HepG2 (cell line): ENCODE measurements at regions not wholly inside any gene's neighbourhood (a gene's known extent, or its start where the extent isn't known, plus 50 kb on each side); places are given as distances from the start of the nearest gene placed in this dataset.
A peak's percentile ranks its signal among the peaks of the same experiment; 100 is the strongest.

ENCODE experiments used
- ATAC-seq: fragments of 200-7000 bp; cut with Tn5 transposase; 3 replicates; pipeline ENCODE4 v1.9.1; 2020; ENCODE audit warnings: mild to moderate bottlenecking, moderate library complexity
- BruUV-seq: library from RNA; stranded (reverse); fragments of 400-500 nt; replicated peaks from 2 replicates; lab custom pipeline; 2021; lab: Mats Ljungman, UMichigan
- CTCF ChIA-PET: fragments of 300-600 bp; formaldehyde crosslinking; extraction: SDS; loops from one replicate; lab custom pipeline; 2021; ENCODE audit warnings: low total read pairs, inconsistent platforms, low intra/inter-chr PET ratio; lab: Yijun Ruan, JAX
- POLR2A ChIA-PET: fragments of 350-600 bp; sonication (Branson Sonifier 250); formaldehyde crosslinking; loops from one replicate; lab custom pipeline; 2020; ENCODE audit warnings: antibody characterized with exemption, inconsistent platforms; lab: Yijun Ruan, JAX
- DNase-seq: peaks from one replicate; pipeline ENCODE4 v3.0.0-alpha.2; 2015; ENCODE audit warnings: low spot score
- FAIRE-seq: peaks from 3 replicates; lab custom pipeline; 2011; peaks lifted over from hg19 to GRCh38; lab: Jason Lieb, UNC
- H2AFZ ChIP-seq: one replicate; pipeline ENCODE4 v1.6.1; 2011; ENCODE audit warnings: low read length, inconsistent platforms
- H3K27ac ChIP-seq: fragments of 300-600 bp; 3 replicates; pipeline ENCODE4 v1.8.0; 2011; ENCODE audit warnings: mixed run types, mild to moderate bottlenecking, mixed read lengths, low read length, inconsistent platforms; ENCODE audit not compliant: insufficient read depth; ENCODE audit errors: extremely low read length
- H3K27me3 ChIP-seq, 2 experiments: fragments of 200-600 bp in 1 of 2; 2 replicates in 1 of 2; 3 replicates in 1 of 2; pipeline versions ENCODE4 v1.6.0 to v1.8.0; 2011; ENCODE audit warnings: low read length in 2 of 2, mild to moderate bottlenecking in 2 of 2, moderate library complexity in 2 of 2, inconsistent platforms in 1 of 2; ENCODE audit not compliant: insufficient read depth in 2 of 2, control insufficient read depth in 1 of 2
- H3K36me3 ChIP-seq, 2 experiments: fragments of 200-600 bp in 1 of 2; replicated peaks in 1 of 2; 2 replicates in 1 of 2; 3 replicates in 1 of 2; pipeline versions ENCODE4 v1.5.1 to v1.8.0; 2011; ENCODE audit warnings: low read length in 2 of 2, inconsistent platforms in 1 of 2; ENCODE audit not compliant: insufficient read depth in 2 of 2, control insufficient read depth in 1 of 2
- H3K4me1 ChIP-seq: 2 replicates; pipeline ENCODE4 v1.5.1; 2012; ENCODE audit warnings: low read length, inconsistent platforms; ENCODE audit not compliant: insufficient read depth
- H3K4me2 ChIP-seq: 2 replicates; pipeline ENCODE4 v1.6.0; 2011; ENCODE audit warnings: low read depth, low read length, inconsistent platforms
- H3K4me3 ChIP-seq, 3 experiments: fragments of 200-600 bp in 1 of 3; sonication (generic), shearing (Covaris generic) in 1 of 3; replicated peaks in 1 of 3; 2 replicates each; pipeline ENCODE4 v1.5.1; 2011 to 2016; ENCODE audit warnings: low read length in 3 of 3, inconsistent platforms in 2 of 3, low read depth in 2 of 3, mild to moderate bottlenecking in 2 of 3, control low read depth in 1 of 3, mixed read lengths in 1 of 3; ENCODE audit not compliant: insufficient read depth in 1 of 3
- H3K79me2 ChIP-seq: one replicate; pipeline ENCODE4 v1.6.1; 2011; ENCODE audit warnings: low read length, inconsistent platforms; ENCODE audit not compliant: insufficient read depth
- H3K9ac ChIP-seq: 2 replicates; pipeline ENCODE4 v1.6.0; 2011; ENCODE audit warnings: mild to moderate bottlenecking, low read depth, low read length, inconsistent platforms; ENCODE audit not compliant: insufficient read depth
- H3K9me3 ChIP-seq: 2 replicates; pipeline ENCODE4 v1.5.1; 2012; ENCODE audit warnings: mild to moderate bottlenecking, low read length
- H4K20me1 ChIP-seq: 2 replicates; pipeline ENCODE4 v1.6.0; 2011; ENCODE audit warnings: inconsistent platforms, mild to moderate bottlenecking, low read length, moderate library complexity; ENCODE audit not compliant: insufficient read depth
- FOSL2 ChIP-seq: sonication (generic); formaldehyde crosslinking; IDR thresholded peaks from 2 replicates; pipeline ENCODE4 v1.4.0; 2020; ENCODE audit warnings: missing genetic modification reagents
- FOXP1 ChIP-seq, 2 experiments: fragments of 450-650 bp in 1 of 2; IDR thresholded peaks; 2 replicates each; pipeline ENCODE4 v1.6.1; 2017 to 2018; ENCODE audit warnings: antibody characterized with exemption in 1 of 2
- MIXL1 ChIP-seq: IDR thresholded peaks from 2 replicates; pipeline ENCODE4 v1.6.1; 2016
- TBP ChIP-seq: sonication (generic); formaldehyde crosslinking; IDR thresholded peaks from 2 replicates; pipeline ENCODE4 v1.5.0; 2020; ENCODE audit warnings: missing genetic modification reagents
- ZFP1 ChIP-seq: IDR thresholded peaks from 2 replicates; pipeline ENCODE4 v1.6.1; 2016
- ZNF101 ChIP-seq: sonication (generic); formaldehyde crosslinking; IDR thresholded peaks from 2 replicates; pipeline ENCODE4 v1.4.0; 2020; ENCODE audit warnings: mild to moderate bottlenecking, low read depth, missing genetic modification reagents, borderline replicate concordance
- ZNF205 ChIP-seq: IDR thresholded peaks from 2 replicates; pipeline ENCODE4 v1.6.1; 2018; ENCODE audit warnings: missing biosample characterization, missing genetic modification reagents
- ZNF577 ChIP-seq: sonication (generic); formaldehyde crosslinking; IDR thresholded peaks from 2 replicates; pipeline ENCODE4 v1.4.0; 2020; ENCODE audit warnings: mild to moderate bottlenecking, low read depth, missing genetic modification reagents, borderline replicate concordance
- ZNF775 ChIP-seq: sonication (generic); formaldehyde crosslinking; IDR thresholded peaks from 2 replicates; pipeline ENCODE4 v1.4.0; 2020; ENCODE audit warnings: missing genetic modification reagents, mild to moderate bottlenecking, moderate library complexity, borderline replicate concordance
- WGBS: methylation state at CpG from one replicate; pipeline ENCODE4 v1.1.6; 2017; ENCODE audit warnings: low lambda C conversion rate; 5-methylcytosine and 5-hydroxymethylcytosine counted together
- in situ Hi-C: cut with HindIII; loops from 2 replicates; pipeline ENCODE4 v1.10.0; 2017; ENCODE audit warnings: low pct_unique_long_range_greater_than_20kb; ENCODE audit not compliant: extremely low pct_ligation_motif_present
- intact Hi-C: fragments of 100-400 bp; cut with micrococcal nuclease; formaldehyde crosslinking; loops from one replicate; pipeline ENCODE4 v1.10.0; 2022; ENCODE audit not compliant: unreplicated experiment
- TF ChIP-seq, protein P1 (sequence below): sonication (generic); formaldehyde crosslinking; IDR thresholded peaks from 2 replicates; pipeline ENCODE4 v1.8.0; 2022; ENCODE audit warnings: missing genetic modification reagents, low read depth, mild to moderate bottlenecking, borderline replicate concordance
- TF ChIP-seq, protein P2 (sequence below): sonication (generic); formaldehyde crosslinking; IDR thresholded peaks from 2 replicates; pipeline ENCODE4 v1.5.1; 2020; ENCODE audit warnings: missing genetic modification reagents, mild to moderate bottlenecking, borderline replicate concordance

DNA sequence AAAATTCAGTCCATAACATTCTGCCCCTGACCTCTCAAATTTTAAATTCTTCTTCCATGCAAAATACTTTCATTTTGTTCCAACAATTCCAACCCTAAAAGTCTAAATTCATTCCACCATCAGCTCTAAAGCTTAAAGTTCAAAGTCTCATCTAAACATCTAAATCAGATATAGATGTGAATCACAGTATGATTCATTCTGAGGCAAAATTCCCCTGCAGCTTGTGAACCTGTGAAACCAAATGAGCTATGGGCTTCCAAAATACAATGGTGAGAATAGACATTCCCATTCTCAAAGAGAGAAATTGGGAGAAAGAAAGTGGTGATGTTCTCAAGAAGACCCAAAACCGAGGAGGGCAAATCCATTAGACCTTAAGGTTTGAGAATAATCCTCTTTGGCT lies 309.8 kb downstream of the HIVEP2 start:
- H3K27ac ChIP-seq: no peak overlapping the region
- CTCF ChIA-PET: no interaction called here

DNA sequence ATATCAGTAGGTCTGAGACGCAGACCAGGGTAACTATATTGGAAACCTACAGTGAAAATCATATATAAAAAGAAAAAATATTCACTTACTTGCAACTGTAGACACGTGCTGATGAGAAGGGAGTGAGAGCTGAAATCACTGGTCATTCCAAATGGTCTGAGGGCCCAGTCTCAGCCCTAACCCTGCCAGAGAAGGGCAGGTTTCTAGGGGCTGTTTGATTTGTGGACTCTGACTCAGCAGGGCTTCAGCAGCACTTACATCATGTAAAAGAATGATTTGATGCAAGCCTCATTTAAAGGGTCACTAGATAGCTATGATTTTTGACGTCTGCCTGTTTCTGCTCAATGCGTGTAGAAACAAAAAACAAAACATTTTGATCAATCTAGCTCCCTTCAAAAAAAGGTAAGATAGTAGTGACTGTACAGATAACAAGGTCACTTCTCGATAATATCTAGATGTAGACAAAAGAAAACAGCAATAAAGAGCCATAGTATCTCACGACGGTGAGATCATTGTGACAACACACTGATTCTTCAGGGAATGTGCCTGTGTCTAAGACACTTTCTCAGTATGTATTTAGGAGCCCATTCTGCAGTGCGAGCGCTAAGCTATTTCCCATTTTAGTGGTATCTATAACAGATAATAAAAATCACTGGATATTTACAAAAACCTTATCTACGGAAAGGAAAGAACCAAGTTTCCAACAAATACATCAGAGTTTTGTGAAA lies 307.2 kb downstream of the HIVEP2 start:
- POLR2A ChIA-PET: no interaction called here
- Histone ChIP-seq H3K9ac (no peak overlapping the region), H3K79me2 (no peaks in the 10 kb centered on the region), H3K4me3 (no peak overlapping the region), H4K20me1 (no peaks in the 10 kb centered on the region), H3K36me3 (no peaks in the 10 kb centered on the region), H3K4me1 (no peaks in the 10 kb centered on the region), H3K27me3 (no peaks in the 10 kb centered on the region; a peak in 1 of 5 replicates)
- BruUV-seq: no TSS peak
- ATAC-seq: no peak
- DNase-seq: no peak
- WGBS: 35% methylated on average over 10 of the region's 10 CpGs
- 0 out of 2 replicates have a peak, but pooled peaks have one; percentile 20 for TF ChIP-seq FOSL2 (CRISPR knock-in tag)
- TF ChIP-seq, protein P1, sequence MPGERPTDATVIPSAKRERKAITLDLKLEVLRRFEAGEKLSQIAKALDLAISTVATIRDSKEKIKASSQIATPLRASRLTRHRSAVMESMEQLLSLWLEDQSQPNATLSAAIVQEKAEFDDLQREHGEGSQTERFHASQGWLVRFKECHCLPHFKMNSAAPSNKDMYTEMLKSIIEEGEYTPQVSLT (CRISPR knock-in tag): no peak
- TF ChIP-seq, all 625 proteins: peak for 1
- Histone ChIP-seq H3K4me2 (no peak overlapping the region), H2AFZ (no peak overlapping the region), H3K27ac (no peak overlapping the region), H3K9me3 (no peaks in the 10 kb centered on the region)
- in situ Hi-C loops: no loop called here
- FAIRE-seq: no peak
- CTCF ChIA-PET: no interaction called here
- intact Hi-C loops: no loop called here

More for the DNA sequence above, 309.8 kb downstream of the HIVEP2 start:
- ATAC-seq (no peak), DNase-seq (no peak), FAIRE-seq (no peak)
- Histone ChIP-seq H3K9me3 (no peaks in the 10 kb centered on the region), H2AFZ (no peak overlapping the region), H3K4me2 (no peak overlapping the region), H3K27me3 (no peaks in the 10 kb centered on the region; a peak in 1 of 5 replicates), H3K4me3 (no peak overlapping the region), H3K36me3 (no peaks in the 10 kb centered on the region), H3K9ac (no peak overlapping the region), H3K4me1 (peaks cover 12% of the 10 kb centered on the region), H3K79me2 (no peaks in the 10 kb centered on the region), H4K20me1 (no peaks in the 10 kb centered on the region)
- in situ Hi-C loops (no loop called here), intact Hi-C loops (no loop called here)
- TF ChIP-seq FOXP1 (IDR thresholded peaks at IDR 0.05) (no peak), FOXP1 (CRISPR knock-in tag; IDR thresholded peaks at IDR 0.05) (no peak), ZNF775 (CRISPR knock-in tag) (no peak), ZNF205 (CRISPR knock-in tag) (no peak), ZFP1 (CRISPR knock-in tag) (no peak), ZNF101 (CRISPR knock-in tag) (no peak), TBP (no peak), MIXL1 (CRISPR knock-in tag) (no peak), ZNF577 (CRISPR knock-in tag) (no peak)
- TF ChIP-seq, protein P2, sequence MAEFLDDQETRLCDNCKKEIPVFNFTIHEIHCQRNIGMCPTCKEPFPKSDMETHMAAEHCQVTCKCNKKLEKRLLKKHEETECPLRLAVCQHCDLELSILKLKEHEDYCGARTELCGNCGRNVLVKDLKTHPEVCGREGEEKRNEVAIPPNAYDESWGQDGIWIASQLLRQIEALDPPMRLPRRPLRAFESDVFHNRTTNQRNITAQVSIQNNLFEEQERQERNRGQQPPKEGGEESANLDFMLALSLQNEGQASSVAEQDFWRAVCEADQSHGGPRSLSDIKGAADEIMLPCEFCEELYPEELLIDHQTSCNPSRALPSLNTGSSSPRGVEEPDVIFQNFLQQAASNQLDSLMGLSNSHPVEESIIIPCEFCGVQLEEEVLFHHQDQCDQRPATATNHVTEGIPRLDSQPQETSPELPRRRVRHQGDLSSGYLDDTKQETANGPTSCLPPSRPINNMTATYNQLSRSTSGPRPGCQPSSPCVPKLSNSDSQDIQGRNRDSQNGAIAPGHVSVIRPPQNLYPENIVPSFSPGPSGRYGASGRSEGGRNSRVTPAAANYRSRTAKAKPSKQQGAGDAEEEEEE (CRISPR knock-in tag): no peak
- BruUV-seq: no TSS peak
- POLR2A ChIA-PET: no interaction called here
- WGBS: 0% methylated on average over 1 of the region's 1 CpG
